HG03439 (cell line): ENCODE measurements at regions not wholly inside any gene's neighbourhood (a gene's known extent, or its start where the extent isn't known, plus 50 kb on each side); places are given as distances from the start of the nearest gene placed in this dataset.

ENCODE experiments used
- ATAC-seq: cut with Tn5 transposase; IDR thresholded peaks from one replicate; pipeline ENCODE4 v1.9.1; 2021; ENCODE audit warnings: mild to moderate bottlenecking, moderate library complexity; ENCODE audit not compliant: unreplicated experiment

DNA sequence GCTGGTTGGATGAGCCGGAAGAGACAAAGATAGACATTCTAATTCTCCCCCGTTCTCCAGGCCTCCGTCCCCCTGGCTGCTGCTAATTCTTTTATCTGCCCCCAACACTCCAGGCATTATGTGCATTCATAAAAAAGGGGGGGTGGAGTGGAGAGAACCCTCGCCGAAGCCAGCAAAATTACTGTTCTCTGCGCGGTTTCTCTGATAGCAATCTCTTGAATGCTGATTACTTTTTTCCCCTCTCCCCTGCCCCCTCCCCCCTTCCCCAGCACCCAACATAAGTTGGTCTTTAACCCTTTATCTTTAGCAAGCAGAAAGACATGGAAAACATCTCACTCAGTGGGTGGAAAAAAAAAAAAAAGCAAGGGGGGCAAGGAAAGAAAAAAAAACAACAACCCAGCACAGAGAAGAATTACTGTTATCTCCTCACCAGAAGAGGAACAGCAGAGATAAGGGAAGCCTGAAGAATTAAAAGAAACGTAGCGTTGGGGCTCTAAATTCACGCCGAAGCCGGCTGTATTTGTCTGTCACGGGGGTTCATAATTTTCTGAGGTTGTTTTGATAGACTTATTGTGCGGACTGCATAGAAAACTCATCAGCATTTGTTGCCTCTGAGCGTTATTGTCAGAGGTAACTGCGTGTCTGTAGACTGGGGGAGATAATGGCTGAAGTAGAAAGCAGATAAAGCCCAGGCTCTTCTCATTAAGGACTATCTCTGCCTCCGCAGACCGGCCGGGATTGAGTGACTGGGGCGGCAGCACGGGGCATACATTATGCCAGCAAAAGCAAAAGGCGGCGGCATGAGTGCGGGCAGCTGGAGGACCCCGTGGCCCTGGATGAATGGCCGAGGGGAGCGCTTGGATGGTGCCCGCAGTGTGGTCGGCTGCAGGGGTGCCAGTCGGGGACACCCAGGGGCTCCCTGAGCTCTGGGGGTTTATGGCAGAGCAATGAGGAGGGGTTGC lies 126.9 kb downstream of the MRM1 start:
- ATAC-seq, result no peak

DNA sequence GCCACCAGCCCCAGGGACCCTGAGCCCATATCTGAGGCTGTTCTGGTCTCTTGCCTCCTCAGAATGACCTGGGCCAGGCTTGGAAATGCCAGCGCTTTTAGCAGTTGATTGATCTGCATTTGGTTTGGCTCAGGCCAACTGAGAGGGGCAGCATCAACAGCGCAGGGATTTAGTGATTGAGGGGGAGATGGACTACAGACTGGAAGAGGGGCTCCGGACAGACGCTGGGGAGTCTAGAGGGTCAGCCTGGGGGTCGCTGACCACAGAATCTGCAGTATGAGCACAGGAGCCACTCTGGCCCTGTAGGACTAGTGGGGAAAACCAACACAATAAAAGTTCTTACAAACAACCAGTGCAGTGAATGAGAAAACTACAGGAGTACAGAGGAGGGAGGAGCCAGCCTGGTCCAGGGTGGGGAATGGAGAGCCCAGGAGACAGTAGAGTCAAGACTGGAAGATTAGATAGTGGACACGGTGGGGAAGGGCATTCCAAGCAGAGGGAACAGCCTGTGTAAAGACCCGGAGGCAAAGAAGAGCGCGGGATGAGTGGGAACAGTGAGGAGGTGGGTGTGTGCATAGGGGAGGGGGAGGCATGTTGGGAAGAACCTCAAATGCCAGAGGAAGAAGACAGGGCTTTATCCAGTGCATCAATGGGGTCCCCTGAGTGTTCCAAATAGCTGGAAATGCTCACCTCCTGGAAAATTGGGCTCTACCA lies 128.9 kb downstream of the MRM1 start:
- ATAC-seq, result no peak

DNA sequence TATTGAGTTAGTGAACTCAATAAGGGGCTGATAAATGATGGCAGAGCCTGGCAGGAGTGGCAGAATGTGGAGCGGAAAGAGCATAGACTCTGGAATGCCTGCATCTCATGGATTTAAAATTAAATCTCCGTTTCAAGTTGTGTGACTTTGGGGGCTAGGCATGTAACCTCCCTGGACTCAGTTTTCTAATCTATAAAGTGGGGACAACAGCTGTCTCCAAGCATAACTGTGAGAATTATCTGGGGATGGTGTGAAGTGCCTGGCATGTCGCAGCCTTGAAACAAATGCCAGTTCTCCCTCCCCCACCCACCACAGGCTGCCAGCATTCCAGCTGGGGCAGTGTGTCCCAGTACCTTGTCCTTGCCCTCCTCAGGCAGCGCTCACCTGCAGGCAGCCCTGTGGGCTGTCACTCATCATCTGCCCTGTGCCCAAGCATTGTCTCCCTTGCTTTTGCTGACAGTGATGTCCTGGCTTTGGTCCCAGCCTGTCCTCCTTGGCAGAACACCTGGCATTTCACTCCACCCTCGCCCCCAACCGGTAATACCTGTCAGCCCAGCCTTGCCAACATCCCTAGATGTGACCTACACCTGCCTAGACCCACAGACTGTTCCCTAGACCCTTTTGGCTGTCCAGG lies 129.6 kb downstream of the MRM1 start:
- no peak for ATAC-seq

DNA sequence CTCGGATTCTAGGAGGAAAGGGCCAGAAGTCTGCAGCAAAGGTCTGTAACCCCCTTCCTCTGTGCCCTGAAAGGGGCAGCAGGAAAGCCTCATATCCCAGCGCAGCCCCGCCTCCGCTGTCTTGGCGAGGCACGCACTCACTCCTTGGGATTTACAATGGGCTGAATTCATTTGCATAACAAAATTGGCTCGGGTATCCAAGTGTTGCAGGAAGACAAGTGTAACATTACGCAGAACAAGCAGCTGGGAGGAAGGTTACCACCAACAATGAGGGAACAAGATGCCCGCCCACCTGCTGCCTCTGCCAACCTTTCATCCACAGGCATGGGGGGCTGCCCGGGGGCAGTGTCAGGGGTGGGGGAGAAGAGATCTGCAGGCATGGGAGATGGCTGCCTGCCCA lies 130.4 kb downstream of the MRM1 start:
- no peak for ATAC-seq

DNA sequence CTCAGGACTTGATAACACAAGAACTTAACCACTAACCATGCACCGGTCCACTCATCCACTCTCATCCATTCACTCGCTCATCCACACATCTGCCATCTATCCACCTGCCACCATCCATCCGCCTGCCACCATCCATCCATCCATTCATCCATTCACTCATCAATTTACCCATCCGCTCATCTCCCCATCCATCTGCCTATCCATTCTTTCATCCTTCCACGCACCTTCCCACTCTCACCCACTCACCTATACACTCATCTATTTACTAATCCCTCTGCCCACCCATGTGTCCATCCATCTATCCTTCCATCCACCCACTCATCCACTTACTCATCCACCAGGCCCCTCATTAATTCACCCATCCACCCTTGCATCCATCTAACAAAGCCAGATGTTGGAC lies 131.0 kb downstream of the MRM1 start:
- ATAC-seq, result no peak

DNA sequence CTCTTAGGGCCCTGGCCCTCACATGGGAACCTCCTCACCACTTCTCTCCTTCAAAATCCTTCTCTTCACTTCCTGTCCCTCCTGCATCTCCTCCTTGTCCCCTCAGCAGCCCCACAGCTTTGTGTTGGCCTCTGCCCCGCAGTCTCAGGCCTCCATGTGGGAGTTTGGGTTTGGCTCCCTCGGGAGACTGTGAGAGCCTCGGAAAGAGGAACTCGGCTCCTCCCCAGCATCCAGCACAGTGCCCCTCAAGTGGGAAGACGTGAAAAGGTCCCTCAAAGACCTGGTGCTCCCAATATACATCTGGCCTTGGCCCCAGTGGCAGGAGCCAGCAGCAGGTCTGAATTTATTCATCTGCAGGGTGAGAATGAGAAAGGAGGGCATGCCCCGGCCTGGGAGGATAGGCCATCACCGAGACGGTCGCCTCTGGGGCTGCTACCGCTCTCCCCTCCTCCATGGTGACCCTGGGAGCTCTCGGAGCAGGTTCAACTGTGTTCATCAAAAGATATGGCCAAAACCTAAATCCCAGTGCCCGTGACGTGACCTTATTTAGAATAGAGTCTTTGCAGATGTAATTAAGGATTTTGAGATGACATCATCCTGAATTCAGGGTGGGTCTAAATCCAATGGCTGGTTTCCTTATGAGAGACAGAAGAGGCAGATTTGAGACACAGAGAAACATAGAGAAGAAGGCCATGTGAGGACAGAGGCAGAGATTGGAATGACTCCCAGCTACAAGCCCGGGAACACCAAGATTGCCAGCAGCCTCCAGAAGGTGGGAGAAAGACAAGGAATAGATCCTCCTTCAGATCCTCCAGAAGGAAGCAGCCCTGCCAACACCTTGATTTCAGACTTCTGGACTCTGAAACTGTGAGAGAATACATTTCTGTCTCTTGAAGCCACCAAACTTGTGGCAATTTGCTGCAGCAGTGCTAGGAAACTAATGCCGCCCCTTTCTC lies 135.1 kb downstream of the MRM1 start:
- no peak for ATAC-seq

DNA sequence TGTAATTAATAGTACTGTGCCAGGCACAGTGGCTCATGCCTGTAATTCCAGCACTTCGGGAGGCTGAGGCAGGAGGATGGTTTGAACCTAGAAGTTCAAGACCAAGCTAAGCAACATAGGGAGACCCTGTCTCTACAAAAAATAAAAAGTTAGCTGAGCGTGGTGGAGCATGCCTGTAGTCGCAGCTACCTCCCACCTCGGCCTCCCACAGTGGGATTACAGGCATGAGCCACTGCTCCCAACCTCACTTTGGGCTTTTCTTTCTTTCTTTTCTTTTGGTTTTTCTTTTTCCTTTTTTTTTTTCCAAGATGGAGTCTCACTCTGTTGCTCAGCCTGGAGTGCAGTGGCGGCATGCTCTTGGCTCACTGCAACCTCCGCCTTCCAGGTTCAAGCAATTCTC lies 137.8 kb downstream of the MRM1 start:
- no peak for ATAC-seq

DNA sequence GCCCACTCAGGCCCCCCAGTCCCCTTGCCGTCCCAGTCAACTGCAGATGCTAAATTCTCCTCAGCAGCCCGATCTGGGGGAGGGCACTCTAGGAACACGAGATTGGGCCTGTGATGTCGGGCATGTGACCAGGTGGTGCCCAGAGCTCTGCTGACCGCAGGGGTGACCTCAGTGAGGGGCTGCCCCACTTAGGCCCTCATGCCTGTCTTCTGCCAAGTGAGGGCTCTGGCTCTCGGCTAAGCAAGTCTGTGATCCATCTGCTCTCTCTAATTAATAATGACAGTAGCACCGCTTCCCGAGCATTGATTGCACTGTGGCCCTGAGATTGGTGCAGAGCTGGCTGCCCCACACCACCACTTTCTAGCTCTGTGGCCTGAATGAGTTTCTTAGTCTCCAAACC lies 138.8 kb downstream of the MRM1 start:
- no peak for ATAC-seq

DNA sequence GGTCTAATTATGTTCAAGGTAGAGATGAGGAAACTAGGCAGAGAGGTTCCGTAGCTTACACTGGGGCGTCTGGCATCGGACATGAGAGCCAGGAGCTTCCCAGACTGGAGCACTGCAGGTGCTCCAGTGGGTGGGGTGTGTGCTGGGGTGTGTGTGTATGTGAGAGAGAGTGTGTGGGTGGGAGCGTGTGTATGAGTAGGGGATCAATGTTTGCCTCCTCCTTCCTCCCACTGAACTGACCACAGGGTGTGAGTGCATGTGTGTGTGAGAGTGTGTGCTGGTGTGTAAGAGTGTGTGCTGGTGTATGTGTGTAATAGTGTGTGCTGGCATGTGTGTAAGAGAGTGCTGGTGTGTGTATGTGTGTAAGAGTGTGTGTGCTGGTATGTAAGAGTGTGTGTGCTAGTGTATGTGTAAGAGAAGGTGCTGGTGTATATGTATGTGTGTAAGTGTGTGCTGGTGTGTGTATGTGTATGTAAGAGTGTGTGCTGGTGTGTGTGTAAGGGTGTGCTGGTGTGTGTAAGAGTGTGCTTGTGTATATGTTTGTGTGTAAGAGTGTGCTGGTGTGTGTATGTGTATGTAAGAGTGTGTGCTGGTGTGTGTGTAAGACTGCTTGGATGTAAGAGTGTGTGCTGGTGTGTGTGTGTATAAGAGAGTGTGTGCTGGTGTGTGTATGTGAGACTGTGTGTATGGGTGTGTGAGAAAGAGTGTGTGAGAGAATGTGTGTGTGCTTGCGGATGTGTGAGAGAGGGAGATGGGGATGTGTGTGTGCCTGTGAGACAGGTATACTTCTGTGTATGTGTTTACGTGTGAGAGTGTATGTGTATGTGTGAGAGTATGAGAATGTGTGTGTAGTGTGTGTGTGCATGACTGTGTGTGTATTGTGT lies 139.9 kb downstream of the MRM1 start:
- ATAC-seq, result no peak

DNA sequence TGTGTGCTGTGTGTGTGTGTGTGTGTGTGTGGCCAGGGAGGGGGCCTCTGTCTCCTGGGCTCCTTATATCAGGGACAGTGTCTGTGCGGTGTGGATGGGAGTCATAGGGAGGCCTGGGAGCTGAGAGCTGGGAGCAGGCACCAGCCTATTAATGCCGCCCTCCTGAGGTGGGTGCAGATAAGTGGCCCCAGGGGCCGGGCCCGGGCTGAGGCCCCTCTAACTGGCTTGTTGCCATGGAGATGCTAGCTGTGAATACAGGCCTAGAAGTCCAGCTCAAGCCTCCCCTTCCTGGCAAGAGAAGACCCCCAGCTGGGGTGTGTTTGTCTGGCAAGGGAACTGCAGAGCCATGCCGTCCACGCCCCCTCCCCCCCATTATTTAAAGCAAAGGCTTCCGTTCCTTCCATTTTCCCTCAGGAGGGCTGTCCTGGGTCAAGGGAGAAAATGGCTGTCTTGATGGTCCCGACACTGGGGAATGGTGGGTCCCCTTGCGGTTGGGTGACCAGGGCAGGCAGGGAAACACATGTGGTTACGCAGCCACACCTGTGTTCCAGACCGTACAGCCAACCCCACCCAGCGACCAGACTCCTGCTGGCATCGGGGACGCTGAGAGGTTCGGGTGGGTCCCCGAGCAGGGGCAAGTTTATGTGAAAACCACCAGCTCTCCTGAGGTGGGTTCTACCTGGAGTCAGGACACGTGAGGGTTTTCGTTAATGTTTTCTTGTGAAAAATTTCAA lies 141.1 kb downstream of the MRM1 start:
- no peak for ATAC-seq

DNA sequence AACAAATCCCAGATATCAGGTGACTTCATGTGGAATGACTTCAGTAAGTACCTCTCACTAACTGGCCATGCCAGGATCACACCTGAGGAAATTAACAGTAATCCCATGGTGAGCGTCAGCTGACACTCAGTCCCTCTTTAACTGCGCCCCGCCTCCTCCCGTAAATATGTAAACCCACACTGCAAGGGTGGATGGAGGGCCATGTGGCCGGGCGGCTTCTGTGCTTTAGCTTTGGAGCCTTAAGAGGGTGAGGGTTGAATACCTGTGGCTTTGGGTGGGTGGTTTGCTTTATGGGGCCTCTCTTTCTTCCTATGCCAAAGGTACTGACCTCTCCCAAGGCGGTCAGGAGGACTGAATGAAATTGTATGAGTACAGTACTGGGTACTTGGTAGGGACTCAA lies 141.7 kb downstream of the MRM1 start:
- no peak for ATAC-seq

DNA sequence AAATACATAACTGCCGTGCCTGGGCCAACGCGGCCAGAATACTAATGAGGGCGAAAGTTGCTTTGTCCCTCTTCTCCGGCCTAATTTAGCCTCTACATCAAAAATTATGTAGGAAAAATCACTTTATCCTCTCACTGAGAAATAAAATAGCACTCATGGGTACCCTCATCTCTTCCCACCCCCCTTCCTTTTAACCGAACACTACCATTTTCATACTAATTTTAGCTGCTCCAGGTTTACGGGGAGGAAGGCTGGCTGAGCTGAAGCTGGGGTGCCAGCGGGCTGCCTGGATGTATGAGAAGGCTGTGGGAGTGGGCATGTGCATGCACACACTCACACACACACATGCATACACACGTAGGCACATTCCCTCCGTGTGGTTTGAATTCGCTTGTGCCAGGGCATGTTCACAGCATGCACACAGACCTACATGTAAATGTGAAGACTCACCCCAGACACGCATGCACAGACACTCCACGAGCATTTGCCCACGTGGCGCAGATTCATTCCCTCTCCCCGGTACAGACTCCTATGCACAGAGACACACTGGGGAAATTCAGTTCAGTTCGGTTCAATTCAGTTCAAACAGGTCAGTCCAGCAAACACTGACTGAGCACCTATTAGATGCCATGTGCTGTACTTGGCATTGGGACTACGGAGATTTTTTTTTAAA lies 145.1 kb downstream of the MRM1 start:
- ATAC-seq, result no peak

DNA sequence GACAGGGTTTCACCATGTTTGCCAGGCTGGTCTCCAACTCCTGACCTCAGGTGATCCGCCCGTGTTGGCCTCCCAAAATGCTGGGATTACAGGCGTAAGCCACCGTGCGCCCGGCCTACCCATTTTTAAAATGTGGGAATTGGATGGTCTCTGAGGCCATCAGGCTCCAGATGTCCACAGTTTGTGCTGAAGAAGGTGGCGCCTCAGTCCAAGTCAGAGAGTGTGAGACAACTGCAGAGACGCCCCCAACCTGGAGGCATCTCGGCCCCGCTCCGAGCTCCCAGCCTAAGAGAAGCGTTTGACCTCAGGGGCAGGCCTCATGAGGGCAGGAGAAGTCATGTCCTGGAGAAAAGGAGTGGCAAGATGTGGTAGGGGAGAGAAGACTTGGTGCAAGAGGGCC lies 146.5 kb downstream of the MRM1 start:
- ATAC-seq, result no peak

DNA sequence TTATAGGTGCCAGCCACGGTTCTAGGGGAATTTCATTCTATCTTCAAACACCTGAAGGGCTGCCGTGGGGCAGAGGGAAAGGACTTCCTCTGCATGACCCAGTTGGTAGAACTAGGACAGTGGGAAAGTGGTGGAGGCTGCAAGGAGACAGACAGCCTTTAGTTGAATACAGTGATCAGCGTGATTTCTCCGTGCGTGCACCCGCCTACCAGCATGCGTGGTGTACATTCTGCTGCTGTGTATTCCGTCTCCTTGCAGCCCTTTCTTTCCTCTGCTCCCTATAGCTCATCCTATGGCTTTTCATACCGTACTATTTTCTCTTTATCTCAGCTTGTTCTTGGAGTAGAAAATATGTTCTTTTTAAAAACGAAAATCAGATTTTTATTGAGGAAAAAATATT lies 146.9 kb downstream of the MRM1 start:
- ATAC-seq, result no peak

DNA sequence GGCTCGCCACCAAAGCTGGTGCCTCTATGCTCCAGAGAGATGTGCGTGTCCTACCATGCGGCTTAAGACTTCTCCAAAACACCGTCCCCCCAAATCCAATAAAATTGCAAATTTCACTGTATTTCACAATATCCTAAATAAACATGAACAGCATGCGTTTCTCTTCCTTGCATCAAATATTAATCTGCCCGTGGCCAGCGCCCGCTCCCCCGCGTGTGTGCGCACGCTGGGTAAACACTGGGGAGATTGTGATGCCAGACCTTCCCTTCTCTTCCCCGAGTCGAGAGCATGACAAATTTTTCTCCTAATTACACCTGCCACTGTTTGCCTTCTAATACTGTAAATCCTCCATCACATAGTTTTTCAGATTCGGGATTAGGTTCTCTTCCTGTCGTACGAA lies 148.1 kb downstream of the MRM1 start:
- ATAC-seq, result no peak

DNA sequence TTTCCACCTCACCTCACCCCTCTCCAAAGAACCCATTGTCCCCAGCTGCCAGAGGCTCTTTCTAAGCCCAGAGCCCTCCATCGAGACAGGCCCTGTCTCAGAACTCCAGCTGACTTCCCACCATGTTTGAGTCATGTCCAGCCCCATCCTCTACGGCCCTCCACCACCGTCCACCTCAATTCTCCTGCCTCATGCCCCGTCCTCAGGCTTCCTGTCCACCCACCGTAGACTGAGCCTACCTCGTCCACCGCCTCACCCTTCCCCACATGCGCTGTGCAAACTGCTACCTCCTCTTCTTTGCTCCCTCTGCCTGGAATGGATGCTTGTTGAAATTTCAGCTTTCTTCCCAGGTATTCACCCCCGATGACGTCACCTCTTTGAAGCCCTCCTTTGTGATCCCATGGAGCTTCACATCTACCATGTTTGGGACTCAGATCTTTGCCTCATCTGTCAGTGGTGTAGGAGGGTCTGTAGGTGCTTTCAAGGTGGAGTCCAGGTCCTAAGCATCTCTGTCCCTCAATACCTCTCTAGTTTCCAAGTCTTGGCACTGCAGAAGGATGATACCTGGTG lies 149.0 kb downstream of the MRM1 start:
- ATAC-seq, result no peak

DNA sequence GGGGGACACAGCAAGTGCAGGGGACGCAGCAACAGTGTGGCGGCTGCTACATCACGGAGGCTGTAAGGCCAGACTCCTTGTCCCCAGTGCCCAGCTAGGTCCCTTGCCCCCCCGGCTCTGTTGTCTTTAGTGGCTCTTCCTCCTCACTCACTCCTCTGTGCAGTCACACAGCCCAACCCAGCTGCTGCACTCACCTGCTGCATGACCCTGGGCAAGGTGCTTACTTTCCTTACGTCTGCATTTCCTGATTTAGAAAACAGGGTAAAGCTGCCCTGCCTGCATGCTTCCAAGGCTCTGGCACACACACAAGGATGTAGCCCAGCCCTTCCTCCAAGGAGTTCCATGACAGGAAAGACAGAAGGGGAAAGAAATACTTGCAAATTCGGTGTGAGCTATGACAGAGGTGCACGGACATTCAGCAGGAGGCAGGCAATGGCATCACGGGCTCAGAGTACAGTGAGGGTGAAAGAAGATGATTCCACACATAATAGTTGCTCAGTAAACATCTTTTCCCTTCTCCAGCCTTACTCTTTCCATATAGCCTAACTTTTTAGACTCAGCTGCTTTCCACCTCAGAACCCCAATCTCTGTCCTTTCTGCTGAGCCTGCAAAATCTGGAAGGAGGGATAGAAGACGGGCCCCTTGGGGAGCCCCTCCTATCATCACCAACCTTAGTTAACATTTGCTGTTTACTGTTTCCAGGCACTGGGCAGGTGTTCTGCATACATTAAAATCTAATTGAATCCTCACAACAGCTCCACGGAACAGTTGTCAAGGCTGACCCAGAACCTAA lies 150.9 kb downstream of the MRM1 start:
- ATAC-seq, result no peak
